ENCODE measurements at regions not wholly inside any gene's neighbourhood (a gene's known extent, or its start where the extent isn't known, plus 50 kb on each side); places are given as distances from the start of the nearest gene placed in this dataset.

DNA sequence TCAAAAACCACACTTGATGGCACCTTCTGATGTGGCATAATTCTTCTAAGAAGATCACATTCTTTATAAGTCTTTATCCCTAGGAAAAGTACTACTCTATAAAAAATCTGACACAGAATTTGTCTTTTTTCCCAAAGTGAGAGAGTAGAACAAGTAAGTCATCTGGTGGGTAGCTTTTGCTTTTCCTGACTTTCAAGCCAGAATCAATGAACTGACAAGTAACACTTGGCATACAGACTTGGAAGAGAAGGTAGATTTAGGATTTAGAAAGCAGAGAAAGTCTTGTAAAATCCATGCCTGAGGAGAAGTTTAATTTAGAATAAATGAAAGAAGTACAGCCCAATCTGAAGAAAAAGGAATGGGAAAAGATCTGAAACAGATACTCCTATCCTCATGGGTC lies 66.6 kb upstream of the TUSC7 start:
- BruUV-seq (replicated peaks) = no TSS peak
- Histone ChIP-seq H3K9ac (ENCODE audit: low read length) (no peak overlapping the region), H4K20me1 (ENCODE audit: low read length) (no peaks in the 10 kb centered on the region), H3K4me2 (ENCODE audit: low read length) (no peak overlapping the region), H3K27ac (ENCODE audit: low read length) (no peak overlapping the region), H3K4me1 (ENCODE audit: insufficient read depth, low read length) (no peaks in the 10 kb centered on the region), H3K27me3 (ENCODE audit: low read length) (no peaks in the 10 kb centered on the region), H3K9me3 (ENCODE audit: low read length) (peaks cover 14% of the 10 kb centered on the region; the same call in 1 of the 2 replicates), H3K4me3 (ENCODE audit: low read length) (no peak overlapping the region), H3K9me2 (replicated peaks; ENCODE audit: low read length) (no peaks in the 10 kb centered on the region), H3F3A (ENCODE audit: low read length, unreplicated experiment) (no peaks in the 10 kb centered on the region), H3K79me2 (ENCODE audit: low read length) (no peaks in the 10 kb centered on the region), H2AFZ (ENCODE audit: low read length) (no peak overlapping the region), H3K36me3 (ENCODE audit: low read depth, low read length) (no peaks in the 10 kb centered on the region)
- intact Hi-C loops (cut with micrococcal nuclease) = no loop called here
- DNase-seq (no peak), ATAC-seq (no peak)
- TF ChIP-seq EZH2phosphoT487 (IDR thresholded peaks at IDR 0.05; ENCODE audit: borderline replicate concordance, low read length) (no peak), EZH2 (IDR thresholded peaks at IDR 0.05; ENCODE audit: low read length, unreplicated experiment) (no peak)
- TF ChIP-seq, protein P1, sequence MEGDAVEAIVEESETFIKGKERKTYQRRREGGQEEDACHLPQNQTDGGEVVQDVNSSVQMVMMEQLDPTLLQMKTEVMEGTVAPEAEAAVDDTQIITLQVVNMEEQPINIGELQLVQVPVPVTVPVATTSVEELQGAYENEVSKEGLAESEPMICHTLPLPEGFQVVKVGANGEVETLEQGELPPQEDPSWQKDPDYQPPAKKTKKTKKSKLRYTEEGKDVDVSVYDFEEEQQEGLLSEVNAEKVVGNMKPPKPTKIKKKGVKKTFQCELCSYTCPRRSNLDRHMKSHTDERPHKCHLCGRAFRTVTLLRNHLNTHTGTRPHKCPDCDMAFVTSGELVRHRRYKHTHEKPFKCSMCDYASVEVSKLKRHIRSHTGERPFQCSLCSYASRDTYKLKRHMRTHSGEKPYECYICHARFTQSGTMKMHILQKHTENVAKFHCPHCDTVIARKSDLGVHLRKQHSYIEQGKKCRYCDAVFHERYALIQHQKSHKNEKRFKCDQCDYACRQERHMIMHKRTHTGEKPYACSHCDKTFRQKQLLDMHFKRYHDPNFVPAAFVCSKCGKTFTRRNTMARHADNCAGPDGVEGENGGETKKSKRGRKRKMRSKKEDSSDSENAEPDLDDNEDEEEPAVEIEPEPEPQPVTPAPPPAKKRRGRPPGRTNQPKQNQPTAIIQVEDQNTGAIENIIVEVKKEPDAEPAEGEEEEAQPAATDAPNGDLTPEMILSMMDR (conservative IDR thresholded peaks at IDR 0.05; ENCODE audit: low read depth, low read length) = no peak
- POLR2A ChIA-PET (ENCODE audit: unreplicated experiment) = no interaction called here
- CTCF ChIA-PET = no interaction called here

DNA sequence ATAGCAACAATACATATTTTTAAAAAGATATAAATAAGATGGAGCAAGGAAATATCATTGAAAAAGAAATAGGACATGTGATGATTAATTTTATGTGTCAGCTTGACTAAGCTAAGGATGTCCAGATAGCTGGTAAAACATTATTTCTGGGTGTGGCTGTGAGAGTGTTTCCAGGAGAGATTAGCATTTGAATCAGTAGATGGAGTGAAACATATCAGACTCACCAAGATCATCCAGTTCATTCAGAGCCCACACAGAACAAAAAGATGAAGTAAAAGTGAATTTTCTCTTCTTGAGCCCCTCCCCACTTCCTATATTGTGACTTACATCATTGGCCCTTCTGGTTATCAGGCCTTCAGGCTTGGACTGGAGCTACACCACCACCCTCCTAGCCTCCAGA lies 61.6 kb upstream of the TUSC7 start:
- H3F3A ChIP-seq (ENCODE audit: low read length, unreplicated experiment) = no peaks in the 10 kb centered on the region
- ChIA-PET POLR2A (ENCODE audit: unreplicated experiment) (no interaction called here), CTCF (no interaction called here)
- no TSS peak for BruUV-seq (replicated peaks)
- H2AFZ ChIP-seq (ENCODE audit: low read length) = no peak overlapping the region
- H4K20me1 ChIP-seq (ENCODE audit: low read length) = no peaks in the 10 kb centered on the region
- ATAC-seq (no peak), DNase-seq (no peak)
- no peaks in the 10 kb centered on the region for H3K79me2 ChIP-seq (ENCODE audit: low read length)
- intact Hi-C loops (cut with micrococcal nuclease) = no loop called here
- no peaks in the 10 kb centered on the region for H3K36me3 ChIP-seq (ENCODE audit: low read depth, low read length)
- no peaks in the 10 kb centered on the region for H3K9me2 ChIP-seq (replicated peaks; ENCODE audit: low read length)
- no peaks in the 10 kb centered on the region for H3K27me3 ChIP-seq (ENCODE audit: low read length)
- H3K4me1 ChIP-seq (ENCODE audit: insufficient read depth, low read length) = no peaks in the 10 kb centered on the region
- H3K4me3 ChIP-seq (ENCODE audit: low read length) = no peak overlapping the region
- H3K27ac ChIP-seq (ENCODE audit: low read length) = no peak overlapping the region
- H3K9ac ChIP-seq (ENCODE audit: low read length) = no peak overlapping the region
- H3K9me3 ChIP-seq (ENCODE audit: low read length) = 0 out of 2 replicates have a peak, but pooled peaks cover 7% of the 10 kb centered on the region
- TF ChIP-seq EZH2phosphoT487 (IDR thresholded peaks at IDR 0.05; ENCODE audit: borderline replicate concordance, low read length) (no peak), EZH2 (IDR thresholded peaks at IDR 0.05; ENCODE audit: low read length, unreplicated experiment) (no peak)
- H3K4me2 ChIP-seq (ENCODE audit: low read length) = no peak overlapping the region
